ENCODE measurements at regions not wholly inside any gene's neighbourhood (a gene's known extent, or its start where the extent isn't known, plus 50 kb on each side); places are given as distances from the start of the nearest gene placed in this dataset.
A peak's percentile ranks its signal among the peaks of the same experiment; 100 is the strongest.
"Not testable (repeated sequence)": the region's sequence is repeated elsewhere in the genome, so short reads cannot be mapped to it uniquely, and the experiment has no call there.

DNA sequence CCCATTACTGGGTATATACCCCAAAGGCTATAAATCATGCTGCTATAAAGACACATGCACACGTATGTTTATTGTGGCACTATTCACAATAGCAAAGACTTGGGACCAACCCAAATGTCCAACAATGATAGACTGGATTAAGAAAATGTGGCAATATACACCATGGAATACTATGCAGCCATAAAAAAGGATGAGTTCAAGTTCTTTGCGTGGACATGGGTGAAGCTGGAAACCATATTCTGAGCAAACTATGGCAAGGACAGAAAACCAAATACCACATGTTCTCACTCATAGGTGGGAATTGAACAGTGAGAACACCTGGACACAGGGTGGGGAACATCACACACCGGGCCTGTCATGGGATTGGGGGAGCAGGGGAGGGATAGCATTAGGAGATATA is 54.4 kb upstream of the MUCL1 start:
- not testable (repeated sequence) for DNase-seq (ENCODE audit: low read depth)

DNA sequence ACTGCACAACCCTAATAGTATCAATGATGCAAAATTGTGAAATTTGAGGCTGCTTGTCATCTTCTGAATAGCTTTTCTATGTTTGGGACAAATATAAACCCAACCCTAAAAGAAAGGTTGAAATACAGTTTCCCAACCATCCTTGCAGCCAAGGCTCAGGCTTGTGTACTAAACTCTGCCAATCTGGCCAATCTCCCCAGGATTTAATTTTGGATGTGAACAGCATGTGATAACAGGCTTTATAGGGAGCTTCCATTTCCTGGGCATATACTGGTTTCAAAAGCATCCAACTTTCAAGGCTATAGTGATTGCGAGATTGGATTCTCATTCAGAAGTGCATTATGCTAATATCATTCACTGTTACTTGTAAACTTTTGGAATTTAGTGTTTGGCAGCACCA is 55.7 kb upstream of the MUCL1 start:
- no peak for DNase-seq (ENCODE audit: low read depth)

DNA sequence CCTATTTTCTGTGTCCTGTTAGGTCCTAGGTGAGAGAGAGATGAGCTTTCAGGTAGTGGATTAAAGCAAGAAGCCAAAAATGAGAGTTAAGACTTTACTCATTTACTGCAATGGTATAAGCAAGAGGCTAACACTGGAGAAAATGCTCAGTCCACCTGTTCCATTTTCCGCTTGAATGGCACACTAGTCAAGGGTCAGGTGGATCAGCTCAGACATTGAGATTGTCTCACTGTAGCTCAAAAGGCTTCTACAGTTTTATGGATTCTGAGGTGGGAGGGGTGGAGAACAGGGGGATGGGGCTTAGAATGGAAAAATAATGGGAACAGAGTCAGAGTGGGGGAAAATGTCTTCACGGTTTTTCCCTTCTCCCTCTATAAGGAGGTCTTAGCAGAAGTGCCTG is 57.3 kb upstream of the MUCL1 start:
- no peak for DNase-seq (ENCODE audit: low read depth)

DNA sequence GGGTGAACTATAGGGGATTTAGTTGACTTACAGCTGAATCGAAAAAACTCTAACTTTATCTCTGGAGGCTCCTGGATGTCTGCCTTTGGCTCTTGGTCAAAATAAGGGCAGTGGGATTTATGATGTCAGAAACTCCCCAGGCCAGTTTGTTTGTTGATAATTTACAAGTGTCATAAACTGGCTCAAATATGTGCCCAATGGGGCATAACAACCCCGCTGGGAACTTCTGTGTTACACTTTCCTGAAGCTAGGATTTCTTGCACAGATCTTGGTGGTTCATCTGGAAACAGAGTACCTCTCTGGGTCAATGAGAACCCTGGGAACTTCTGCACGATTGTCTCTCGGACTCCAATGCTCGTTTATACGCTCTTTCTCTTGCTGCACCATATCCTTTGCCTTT is 58.7 kb upstream of the MUCL1 start:
- DNase-seq (ENCODE audit: low read depth), result no peak

DNA sequence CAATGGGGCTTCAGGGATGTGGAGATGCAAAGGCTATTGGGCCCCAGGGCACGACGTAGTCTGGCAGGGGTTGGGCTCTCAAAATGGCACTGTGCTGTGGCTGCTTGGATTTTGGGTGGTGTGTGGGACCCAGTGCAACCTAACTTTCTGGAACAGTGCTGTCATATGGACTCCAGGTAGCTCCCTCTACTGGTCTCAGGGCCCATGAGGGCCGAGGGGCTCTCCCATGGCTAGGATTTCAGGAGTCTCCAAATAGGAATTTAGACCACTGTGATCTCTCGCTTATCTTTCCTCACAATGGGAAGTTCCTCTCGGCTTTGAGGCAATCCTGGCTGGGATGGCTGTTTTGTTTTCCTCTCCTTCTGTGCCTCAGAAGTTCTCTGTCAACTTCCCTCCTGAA is 68.2 kb upstream of the MUCL1 start:
- no peak for DNase-seq (ENCODE audit: low read depth)

DNA sequence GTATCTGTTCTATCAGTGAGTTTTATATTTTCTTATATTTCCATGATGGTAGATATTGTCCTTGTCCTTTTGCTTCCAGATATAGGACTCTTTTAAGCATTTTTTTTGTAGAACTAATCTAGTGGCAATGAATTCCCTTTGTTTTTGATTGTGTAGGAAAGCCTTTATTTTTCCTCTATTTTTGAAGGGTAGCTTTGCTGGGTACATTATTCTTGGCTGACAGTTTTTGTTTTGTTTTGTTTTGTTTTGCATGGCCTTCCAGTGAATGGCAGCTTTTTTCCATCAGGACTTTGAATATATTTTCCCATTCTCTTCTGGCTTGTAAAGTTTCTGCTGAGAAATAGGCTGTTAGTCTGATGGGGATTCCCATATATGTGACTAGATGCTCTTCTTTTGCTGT is 70.2 kb upstream of the MUCL1 start:
- no peak for DNase-seq (ENCODE audit: low read depth)

DNA sequence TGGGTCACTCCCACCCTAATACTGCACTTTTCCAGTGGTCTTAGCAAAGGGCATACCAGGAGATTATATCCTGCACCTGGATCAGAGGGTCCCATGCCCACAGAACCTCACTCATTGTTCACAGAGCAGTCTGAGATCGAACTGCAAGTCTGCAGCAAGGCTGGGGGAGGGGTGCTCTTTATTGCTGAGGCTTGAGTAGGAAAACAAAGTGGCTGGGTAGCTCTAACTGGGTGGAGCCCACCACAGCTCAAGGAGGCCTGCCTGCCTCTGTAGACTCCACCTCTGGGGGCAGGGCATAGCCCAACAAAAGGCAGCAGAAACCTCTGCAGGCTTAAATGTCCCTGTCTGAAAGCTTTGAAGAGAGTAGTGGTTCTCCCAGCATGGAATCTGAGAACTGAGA is 77.3 kb upstream of the MUCL1 start:
- not testable (repeated sequence) for DNase-seq (ENCODE audit: low read depth)

DNA sequence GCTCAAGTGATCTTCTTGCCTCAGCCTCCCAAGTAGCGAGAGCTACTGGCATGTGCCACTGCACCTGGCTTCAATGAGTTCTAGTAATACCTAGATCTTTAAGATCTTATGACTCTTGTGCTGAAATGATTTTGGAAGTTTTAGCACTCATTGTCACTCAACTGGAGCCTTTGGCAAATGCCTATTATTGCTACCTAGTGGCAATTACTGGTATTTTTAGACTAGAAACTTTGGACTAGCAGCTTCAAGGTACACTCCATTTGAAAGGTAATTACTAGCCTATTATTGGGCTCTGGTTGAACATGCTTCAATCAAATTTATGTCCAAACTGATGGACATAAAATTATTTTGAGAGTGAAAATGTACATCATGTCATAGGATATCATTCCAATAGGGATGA is 80.7 kb upstream of the MUCL1 start:
- DNase-seq (ENCODE audit: low read depth), result no peak

DNA sequence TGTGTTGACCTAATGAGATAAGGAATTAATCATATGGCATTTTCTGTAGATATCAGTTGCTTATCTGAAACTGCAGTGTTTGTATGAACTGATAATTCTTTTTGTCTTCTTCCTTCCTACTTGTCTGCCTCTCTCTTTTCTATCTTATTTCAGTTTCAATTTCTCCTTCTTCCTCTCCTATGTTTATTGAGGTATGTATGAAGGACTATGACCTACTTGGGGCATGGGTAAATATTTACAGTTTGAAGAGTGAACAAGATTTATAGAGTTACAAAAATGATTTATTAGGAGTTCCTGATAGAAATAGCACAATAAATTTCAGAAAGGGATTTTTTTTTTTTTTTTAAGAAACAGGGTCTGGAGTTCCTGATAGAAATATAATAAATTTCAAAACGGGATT is 88.7 kb upstream of the MUCL1 start:
- no peak for DNase-seq (ENCODE audit: low read depth)

DNA sequence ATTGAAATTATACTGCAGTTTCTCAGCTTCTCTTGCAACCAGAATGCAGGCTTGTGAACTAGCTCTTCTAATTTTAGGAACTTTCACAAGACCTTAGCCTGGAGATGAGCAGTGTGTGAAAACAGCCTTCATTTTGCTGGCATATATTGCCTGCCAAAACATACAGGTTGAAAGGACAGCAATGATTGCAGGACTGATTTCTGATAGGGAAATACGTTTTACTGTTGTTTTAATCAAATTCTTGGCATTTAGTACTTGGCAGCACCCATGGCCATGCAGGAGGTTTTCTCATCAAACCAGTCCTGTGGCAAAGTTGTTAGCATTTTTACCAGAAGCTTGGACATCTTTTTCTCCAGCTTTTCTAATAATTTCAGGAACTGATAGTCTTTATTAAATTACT is 91.9 kb upstream of the MUCL1 start:
- no peak for DNase-seq (ENCODE audit: low read depth)

DNA sequence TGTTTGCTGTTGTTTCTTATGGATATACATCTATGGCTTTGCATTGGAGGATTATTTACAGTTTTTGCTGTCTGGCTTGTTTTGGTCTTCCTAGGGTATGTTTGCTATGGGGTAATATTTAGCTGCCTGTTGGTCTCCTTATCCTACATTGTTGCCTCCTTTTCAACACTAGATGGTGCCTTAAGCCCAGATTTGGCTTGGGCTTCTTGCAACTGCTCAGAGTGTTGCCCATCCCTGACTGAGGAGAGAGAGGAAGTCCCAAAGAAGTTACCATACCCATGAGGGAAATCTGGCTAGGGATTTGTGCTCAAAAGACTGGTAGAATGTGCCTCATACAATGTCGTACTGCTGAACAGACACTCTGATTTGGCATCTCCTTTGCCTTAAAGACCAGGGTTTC is 94.6 kb upstream of the MUCL1 start:
- DNase-seq (ENCODE audit: low read depth), result no peak

DNA sequence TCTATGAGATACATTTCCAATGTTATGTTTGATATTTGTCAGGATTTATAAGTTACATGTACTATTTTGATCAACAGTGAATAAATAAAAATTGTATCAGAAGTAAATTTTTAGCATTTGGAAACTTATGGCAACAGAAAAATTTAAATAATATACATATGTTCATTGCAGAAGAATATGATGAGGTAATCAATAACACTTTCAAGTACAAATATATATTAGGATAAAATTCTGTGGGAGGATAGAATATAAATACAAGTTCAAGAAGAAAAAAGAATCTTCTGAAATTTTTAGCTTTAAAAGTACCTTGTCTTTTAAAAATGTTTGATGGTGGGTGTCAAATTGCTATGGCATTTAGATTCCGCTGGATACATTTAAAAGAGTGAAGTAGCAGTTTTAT is 102.8 kb upstream of the MUCL1 start:
- DNase-seq (ENCODE audit: low read depth), result no peak

DNA sequence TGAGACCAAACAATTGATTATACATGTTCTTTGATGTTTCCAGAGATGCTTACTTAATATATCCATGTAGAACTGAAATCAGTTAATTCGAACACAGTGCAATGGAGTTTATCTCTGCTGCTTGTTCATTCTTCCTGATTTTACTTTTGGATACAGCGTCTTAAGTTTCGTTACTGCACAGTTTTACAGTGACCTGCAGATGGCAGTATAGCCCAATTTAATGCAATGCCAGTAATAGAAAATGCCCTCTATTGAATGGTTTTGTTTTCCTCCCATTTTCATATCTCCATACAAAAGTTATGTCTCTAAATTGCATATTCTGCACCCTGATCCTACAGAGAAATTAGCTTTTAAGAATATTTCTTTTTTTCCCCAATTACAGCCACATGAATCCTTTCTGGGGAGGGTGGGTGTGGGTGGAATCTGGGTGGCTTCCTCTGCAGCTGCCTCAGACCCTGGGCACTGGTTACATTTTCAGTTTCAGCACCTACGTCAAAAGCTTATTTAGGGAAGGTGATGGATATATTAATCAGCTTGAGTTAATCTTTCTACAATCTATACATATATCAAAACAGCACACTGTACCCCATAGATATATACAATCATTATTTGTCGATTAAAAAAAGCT is 101.1 kb upstream of the DCD start:
- DNase-seq (ENCODE audit: low read depth), result peak; percentile 14

DNA sequence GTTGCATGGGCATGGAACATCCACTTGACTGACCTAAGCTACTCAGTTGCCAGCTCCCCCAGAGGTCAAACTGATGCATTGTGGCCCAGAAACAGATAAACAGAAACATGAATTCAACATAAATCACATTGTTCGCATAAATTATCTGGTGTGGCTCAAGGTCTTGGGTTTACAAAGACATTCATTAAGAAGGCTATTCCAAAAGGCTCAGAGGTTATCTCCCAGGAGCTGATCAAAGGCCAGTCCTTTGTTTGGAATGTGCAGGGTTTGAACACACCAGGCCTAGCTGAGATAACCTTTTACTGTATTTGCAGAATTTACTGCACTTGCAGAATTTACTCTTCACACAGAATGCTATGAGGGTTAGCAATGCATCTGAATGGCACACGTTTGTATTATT is 96.4 kb upstream of the DCD start:
- DNase-seq (ENCODE audit: low read depth), result no peak

DNA sequence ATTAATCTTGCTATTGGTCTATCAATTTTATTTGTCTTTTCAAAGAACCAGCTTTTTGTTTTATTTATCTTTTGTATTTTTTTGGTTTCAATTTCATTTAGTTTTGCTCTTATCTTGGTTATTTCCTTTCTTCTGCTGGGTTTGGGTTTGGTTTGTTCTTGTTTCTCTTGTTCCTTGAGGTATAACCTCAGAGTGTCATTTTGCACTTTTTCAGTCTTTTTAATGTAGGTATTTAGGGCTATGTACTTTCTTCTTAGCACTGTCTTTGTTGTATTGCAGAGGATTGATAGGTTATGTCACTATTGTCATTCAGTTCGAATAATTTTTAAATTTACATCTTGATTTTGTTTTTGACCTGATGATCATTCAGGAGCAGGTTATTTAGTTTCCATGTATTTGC is 92.7 kb upstream of the DCD start:
- DNase-seq (ENCODE audit: low read depth), result no peak

DNA sequence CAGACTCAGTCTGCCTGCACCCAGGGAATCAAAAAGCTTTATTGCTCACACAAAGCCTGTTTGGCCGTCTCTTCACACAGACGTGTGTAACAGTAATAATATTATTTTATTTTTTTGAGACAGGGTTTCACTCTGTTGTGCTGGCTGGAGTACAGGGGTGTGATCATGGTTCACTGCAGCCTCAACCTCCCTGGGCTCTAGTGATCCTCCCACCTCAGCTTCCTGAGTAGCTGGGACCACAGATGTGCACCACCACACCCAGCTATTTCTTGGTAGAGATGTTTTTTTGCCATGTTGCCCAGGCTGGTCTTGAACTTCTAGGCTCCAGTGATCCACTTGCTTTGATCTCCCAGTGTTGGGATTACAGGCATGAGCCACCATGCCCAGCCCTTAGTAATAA is 88.4 kb upstream of the DCD start:
- DNase-seq (ENCODE audit: low read depth), result no peak

DNA sequence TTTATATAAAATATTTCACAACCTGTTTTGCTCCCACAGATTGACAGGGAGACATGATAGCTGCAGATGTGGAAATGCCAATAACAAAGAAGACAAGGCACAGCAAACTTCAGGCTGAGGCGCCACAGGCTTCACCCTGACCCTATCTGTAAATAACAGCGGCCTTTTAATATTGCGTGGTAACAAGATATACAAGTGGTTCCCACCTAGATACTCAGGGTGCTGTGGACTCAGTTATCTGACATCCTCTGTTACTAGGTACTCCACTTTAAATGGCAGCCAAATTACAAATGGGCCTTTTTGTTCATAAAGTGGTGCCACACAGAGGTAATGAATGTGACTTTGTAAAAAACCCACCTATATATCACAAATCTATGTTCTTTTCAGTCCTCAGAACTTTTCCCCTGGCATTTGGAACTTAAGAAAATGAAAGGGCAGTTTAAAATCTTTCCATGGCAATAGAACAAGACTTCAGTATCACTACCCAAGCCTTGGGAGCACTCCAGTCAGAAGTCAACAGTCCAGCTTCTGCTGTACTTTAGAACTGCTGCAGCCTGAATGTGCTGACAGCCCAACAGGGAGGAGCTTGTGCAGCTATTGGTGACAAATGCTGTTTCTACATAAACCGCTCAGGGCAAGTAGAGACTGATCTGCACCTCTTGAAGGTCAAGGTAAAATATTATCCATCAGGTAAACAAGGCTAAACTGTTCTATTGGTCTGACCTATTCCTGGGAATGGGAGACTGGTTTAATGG is 86.2 kb upstream of the DCD start:
- no peak for DNase-seq (ENCODE audit: low read depth)

DNA sequence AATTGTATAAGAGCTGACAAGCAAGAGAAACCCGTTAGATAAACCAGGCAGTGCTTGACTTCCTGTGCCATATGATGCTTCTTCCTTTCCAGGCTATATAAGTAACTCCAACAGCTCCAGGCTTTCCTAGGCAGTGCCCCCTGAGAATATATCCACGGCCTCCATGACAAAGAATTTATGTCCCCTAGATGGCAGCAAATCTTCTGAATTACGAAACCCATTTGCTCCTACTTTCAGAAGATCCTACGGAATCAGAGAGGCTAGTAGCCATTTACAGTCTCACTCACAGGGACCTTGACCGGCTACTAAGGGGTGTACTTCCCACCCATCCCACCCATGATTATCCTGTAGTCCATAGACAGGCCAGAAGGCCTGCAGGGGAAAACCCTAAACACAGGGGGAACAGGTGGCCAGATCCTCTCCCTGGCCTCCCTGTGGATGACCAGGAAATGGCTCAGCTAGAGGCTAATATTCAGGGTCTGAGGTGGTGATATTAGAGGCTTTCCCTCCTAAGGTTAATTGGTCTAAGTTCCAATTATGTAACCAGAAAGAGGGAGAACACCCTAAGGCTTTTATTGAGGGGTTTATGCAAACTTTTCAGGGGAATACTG is 77.2 kb upstream of the DCD start:
- no peak for DNase-seq (ENCODE audit: low read depth)

DNA sequence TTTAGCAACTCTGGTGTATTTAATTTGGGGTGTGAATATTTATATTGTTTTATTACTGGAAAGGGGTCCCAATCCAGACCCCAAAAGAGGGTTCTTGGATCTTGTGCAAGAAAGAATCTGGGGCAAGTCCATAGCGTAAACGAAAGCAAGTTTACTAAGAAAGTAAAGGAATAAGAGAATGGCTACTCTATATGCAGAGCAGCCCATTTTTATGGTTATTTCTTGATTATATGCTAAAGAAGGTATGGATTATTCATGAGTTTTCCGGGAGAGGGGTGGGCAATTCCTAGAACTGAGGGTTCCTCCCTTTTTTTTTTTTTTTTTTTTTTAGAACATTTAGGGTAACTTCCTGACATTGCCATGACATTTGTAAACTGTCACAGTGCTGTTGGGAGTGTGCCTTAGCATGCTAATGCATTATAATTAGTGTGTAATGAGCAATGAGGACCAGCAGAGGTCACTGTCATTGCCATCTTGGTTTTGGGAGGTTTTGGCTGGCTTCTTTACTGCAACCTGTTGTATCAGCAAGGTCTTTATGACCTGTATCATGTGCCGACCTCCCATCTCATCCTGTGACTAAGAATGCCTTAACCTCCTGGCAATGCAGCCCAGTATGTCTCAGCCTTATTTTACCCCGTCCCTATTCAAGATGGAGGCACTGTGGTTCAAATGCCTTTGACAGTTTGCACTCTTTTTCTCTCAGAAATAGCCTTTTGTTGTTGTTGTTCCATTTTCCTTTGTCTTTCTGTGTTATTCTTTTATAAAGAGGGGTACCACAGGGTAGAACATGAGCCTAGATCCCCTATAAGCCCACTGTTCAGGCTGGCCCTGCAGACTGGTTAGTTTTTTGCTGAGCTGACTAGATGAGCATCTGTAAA is 75.5 kb upstream of the DCD start:
- no peak for DNase-seq (ENCODE audit: low read depth)

DNA sequence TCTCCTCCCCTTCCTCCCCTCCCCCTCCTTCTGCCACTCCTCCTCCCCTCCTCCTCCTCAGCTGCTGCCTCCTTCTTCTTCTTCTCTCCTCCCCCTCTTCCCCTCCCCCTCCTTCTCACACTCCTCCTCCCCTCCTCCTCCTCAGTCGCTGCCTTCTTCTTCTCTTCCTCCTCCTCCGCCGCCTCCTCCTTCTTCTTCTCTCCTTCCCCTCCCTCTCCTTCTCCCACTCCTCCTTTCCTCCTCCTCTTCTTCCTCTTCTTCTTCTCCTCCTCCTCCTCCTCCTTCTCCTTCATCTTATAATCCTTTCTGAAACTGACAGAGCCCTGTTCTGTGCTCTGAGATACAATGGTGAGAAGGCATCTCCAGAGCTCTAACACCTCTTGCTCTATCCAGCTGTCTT is 73.1 kb upstream of the DCD start:
- DNase-seq (ENCODE audit: low read depth), result no peak

DNA sequence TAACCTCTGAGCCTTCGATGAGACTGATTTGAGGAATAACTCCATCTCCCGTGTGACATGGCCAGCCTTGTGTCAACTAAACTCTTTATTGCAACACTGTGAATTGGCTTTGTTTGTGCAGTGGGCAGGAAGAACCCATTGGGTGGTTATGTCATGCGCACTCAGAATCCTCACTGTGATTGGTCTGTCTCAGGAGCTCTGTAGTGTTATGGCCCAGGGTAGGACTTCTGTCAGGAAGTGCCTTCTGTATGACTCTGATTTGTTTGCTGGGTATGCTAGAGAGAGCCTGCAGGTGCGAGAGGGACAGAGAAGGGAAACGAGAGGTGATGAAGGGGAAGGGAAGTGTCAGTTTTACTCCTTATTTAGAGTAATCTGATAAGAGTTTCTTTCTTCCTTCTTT is 71.5 kb upstream of the DCD start:
- no peak for DNase-seq (ENCODE audit: low read depth)

DNA sequence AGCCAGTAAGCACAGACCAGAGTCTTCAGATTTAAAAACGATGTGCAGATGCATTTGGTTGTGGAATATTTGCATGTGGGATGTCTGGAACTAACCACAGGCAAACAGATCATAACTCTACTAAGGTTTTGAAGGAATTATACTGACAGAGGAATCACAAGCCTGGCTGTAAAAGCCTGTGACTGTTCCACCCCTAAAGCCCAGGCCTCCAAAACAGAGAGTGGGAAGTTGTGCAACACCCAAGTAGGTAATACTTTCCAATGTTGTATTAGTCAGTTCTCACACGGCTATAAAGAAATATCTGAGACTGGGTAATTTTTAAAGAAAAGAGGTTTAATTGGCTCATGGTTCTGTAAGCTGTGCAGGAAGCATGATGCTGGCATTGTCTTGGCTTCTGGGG is 68.1 kb upstream of the DCD start:
- no peak for DNase-seq (ENCODE audit: low read depth)

DNA sequence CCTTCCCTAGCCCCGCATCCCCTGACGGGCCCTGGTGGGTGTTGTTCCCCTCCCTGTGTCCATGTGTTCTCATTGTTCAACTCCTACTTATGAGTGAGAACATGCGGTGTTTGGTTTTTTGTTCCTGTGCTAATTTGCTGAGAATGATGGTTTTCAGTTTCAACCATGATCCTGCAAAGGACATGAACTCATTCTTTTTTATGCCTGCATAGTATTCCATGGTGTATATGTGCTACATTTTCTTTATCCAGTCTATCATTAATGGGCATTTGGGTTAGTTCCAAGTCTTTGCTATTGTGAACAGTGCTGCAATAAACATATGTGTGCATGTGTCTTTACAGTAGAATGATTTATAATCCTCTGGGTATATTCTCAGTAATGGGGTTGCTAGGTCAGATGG is 65.7 kb upstream of the DCD start:
- DNase-seq (ENCODE audit: low read depth), result not testable (repeated sequence)

Data from fibroblast of gingiva (primary cell).